Dendritic cell treated with granulocyte-macrophage colony-stimulating factor and Interleukin-4, amounts not matched to agents 40 ng/mL and 50 ng/mL, for 4 days (primary cell): ENCODE measurements at regions not wholly inside any gene's neighbourhood (a gene's known extent, or its start where the extent isn't known, plus 50 kb on each side); places are given as distances from the start of the nearest gene placed in this dataset.
"Not testable (repeated sequence)": the region's sequence is repeated elsewhere in the genome, so short reads cannot be mapped to it uniquely, and the experiment has no call there.

ENCODE experiments used
- H3K27ac Mint-ChIP-seq: one replicate; pipeline ENCODE4 v1.8.0; 2022; ENCODE audit warnings: mild to moderate bottlenecking, mixed read lengths
- H3K27me3 Mint-ChIP-seq: one replicate; pipeline ENCODE4 v1.8.0; 2022; ENCODE audit warnings: mild to moderate bottlenecking, mixed read lengths
- H3K36me3 Mint-ChIP-seq: one replicate; pipeline ENCODE4 v1.8.0; 2022; ENCODE audit warnings: low read depth, mixed read lengths
- H3K4me1 Mint-ChIP-seq: one replicate; pipeline ENCODE4 v1.8.0; 2022; ENCODE audit warnings: low read depth, mixed read lengths
- H3K4me3 Mint-ChIP-seq: one replicate; pipeline ENCODE4 v1.8.0; 2022; ENCODE audit warnings: mild to moderate bottlenecking, moderate library complexity, mixed read lengths
- H3K9me3 Mint-ChIP-seq: one replicate; pipeline ENCODE4 v1.8.0; 2022; ENCODE audit warnings: mixed read lengths
- intact Hi-C: fragments of 100-400 bp; cut with micrococcal nuclease; formaldehyde crosslinking; loops from one replicate; pipeline ENCODE4 v1.15.0; 2022

DNA sequence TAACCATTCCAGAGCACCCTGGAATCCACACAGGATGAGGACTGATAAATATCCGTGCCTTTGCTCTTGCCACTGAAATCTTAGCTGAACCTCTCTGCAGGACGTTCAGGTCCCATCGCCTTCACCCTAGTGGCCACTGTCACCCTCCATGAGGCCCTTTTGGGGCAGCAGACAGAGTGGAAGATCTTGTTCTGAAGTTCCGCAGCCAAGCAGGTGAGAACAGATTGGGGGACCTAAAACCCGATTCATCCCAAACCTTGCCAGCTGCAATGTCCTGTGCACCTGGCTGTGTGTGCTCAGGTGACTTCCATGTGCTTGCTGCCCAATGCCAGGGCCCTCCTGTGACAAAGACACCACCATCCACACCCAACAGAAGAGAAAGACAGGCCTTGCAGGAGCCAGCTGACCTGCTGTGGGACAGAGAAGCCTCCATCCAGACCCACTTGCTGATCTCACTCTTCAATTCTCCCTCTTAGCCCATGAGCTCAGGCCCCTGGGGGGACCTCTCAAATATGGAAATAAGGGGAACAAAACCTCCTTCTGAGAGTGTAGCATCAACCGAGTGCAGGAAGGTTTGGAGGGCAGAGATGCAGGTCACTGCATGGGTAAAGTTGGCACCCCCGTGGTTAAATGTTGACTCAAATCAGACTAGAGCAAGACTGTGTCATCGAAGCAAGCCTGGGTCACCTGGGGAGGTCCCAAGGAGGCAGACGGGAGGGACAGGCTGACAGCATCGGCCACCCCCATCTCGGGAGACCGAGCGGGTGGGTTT is 308.7 kb upstream of the DIO3 start:
- H3K27me3 Mint-ChIP-seq, result peaks cover 5% of the 10 kb centered on the region

GRCh38 chr14:101253948-101254347 is 307.3 kb upstream of the DIO3 start:
- H3K36me3 Mint-ChIP-seq, result no peaks in the 10 kb centered on the region
- no peaks in the 10 kb centered on the region for H3K9me3 Mint-ChIP-seq
- no peak overlapping the region for H3K27ac Mint-ChIP-seq
- intact Hi-C loops, result no loop called here
- H3K27me3 Mint-ChIP-seq, result peaks cover 5% of the 10 kb centered on the region
- peaks cover 5% of the 10 kb centered on the region for H3K4me1 Mint-ChIP-seq
- H3K4me3 Mint-ChIP-seq, result no peak overlapping the region

More for the DNA sequence above, 308.7 kb upstream of the DIO3 start:
- Mint-ChIP-seq H3K4me1 (peaks cover 5% of the 10 kb centered on the region), H3K36me3 (no peaks in the 10 kb centered on the region), H3K9me3 (no peaks in the 10 kb centered on the region), H3K4me3 (no peak overlapping the region), H3K27ac (no peak overlapping the region)
- intact Hi-C loops, result no loop called here

DNA sequence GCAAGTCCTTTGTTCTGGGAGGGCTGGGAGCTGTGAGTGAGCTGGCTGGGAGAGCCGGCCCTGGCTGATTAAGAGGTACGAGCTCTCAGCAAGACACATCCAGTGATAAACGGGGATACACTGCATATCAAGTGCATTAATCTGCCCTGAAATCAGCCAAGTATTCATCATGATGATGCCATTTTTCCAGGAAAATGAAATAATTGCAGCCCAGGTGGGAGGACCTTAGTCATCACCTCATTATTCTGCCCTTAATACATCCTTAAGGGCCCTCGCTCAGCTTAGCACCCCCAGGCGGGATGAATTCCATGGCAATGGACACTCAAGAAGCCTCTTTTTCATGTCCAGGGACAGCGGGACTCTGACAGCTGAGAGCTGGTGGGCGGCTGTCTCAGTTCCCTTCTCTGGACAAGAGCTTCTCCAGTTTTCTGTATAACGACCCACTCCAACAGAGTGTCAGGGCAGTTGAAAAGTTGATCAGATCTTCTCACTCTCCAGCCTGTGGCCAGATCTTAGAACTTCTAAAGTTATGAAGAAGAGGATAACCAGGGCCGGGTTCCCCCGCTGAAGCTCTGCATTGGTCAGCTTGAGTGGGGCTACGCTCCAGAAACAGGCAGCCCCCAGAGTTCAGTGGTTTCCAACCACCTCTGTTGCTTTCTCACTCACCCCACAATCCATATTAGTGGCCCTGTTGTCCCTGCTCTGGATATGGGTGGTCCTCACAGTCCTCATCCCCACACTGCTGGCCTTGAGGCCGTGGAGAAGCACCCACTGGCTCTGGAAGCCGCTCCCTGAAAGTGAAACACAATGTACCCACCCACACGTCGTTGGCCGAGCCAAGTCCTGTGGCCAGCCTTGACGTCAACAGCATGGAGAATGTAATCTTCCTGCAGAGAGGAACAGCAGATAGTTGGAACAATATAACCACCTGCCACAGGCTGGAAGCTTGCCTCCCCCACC is 306.2 kb upstream of the DIO3 start:
- Mint-ChIP-seq H3K4me3 (no peak overlapping the region), H3K27ac (no peak overlapping the region), H3K9me3 (no peaks in the 10 kb centered on the region), H3K36me3 (no peaks in the 10 kb centered on the region), H3K27me3 (peaks cover 5% of the 10 kb centered on the region), H3K4me1 (peaks cover 5% of the 10 kb centered on the region)
- intact Hi-C loops, result no loop called here

DNA sequence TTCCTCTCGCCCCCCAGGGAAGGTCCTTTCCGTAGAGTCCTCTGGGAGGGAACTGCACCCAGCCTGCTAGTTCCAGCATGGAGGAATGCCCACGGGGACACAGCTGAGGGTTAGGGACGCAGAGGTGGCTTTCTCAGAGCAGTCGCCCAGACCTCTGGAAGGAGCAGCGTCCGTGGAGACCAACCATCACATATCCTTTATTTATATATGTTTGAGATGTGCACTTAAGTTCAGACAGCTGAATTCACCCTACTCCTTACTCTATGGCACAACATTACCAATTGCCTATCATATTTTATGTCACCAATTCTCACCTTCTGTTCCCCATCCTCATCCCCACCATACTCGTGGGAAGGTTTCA is 305.6 kb upstream of the DIO3 start:
- no peak overlapping the region for H3K4me3 Mint-ChIP-seq
- peaks cover 8% of the 10 kb centered on the region for H3K27me3 Mint-ChIP-seq
- no peaks in the 10 kb centered on the region for H3K36me3 Mint-ChIP-seq
- H3K4me1 Mint-ChIP-seq, result peaks cover 5% of the 10 kb centered on the region
- H3K9me3 Mint-ChIP-seq, result no peaks in the 10 kb centered on the region
- no peak overlapping the region for H3K27ac Mint-ChIP-seq
- intact Hi-C loops, result no loop called here

DNA sequence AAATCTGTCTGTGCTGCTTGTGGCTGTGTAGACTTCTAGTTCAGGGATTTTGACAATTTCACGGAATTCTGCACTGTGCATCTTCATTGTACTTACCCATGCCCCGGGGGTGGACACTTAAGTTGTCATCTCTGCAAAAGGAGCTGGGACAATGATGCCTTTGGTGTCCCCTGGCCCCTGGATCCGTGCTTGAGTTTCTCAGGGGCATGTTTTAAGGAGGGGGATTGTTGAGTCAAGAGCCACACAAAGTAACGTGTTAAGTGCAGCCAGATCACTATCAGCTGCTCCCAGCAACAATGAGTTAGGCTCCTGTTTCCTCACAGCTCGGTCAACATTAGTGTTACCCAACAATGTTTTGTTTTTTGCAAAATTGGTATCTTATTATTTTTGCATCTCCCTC is 305.0 kb upstream of the DIO3 start:
- no peak overlapping the region for H3K4me3 Mint-ChIP-seq
- H3K4me1 Mint-ChIP-seq, result peaks cover 5% of the 10 kb centered on the region
- intact Hi-C loops, result no loop called here
- H3K9me3 Mint-ChIP-seq, result no peaks in the 10 kb centered on the region
- H3K27me3 Mint-ChIP-seq, result peaks cover 8% of the 10 kb centered on the region
- H3K27ac Mint-ChIP-seq, result no peak overlapping the region
- H3K36me3 Mint-ChIP-seq, result no peaks in the 10 kb centered on the region

DNA sequence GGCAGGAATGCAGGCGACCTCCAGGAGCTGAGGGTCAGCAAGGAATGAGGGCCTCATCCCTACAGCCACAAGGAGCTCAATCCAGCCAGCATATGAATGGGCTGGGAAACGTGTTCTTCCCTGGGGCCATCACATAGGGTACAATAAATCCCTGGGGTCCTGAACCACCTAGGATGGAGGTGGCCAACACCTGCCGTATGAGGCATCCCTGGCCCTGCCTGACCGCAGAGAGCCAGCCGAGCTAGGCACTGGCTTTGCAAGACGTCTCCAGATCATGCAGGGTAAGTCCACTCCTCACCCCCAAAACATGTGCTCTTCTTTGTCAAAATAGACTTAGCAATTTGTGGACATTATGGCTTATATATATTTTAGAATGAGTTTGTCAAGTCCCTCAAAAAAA is 303.7 kb upstream of the DIO3 start:
- Mint-ChIP-seq H3K9me3 (no peaks in the 10 kb centered on the region), H3K27ac (no peak overlapping the region), H3K4me1 (no peaks in the 10 kb centered on the region), H3K27me3 (peaks cover 8% of the 10 kb centered on the region), H3K36me3 (no peaks in the 10 kb centered on the region), H3K4me3 (no peak overlapping the region)
- intact Hi-C loops, result no loop called here

- peaks cover 8% of the 10 kb centered on the region for H3K27me3 Mint-ChIP-seq
- intact Hi-C loops, result no loop called here
- H3K4me3 Mint-ChIP-seq, result no peak overlapping the region
- H3K36me3 Mint-ChIP-seq, result no peaks in the 10 kb centered on the region
- no peak overlapping the region for H3K27ac Mint-ChIP-seq
- H3K4me1 Mint-ChIP-seq, result no peaks in the 10 kb centered on the region
- no peaks in the 10 kb centered on the region for H3K9me3 Mint-ChIP-seq
Observed at GRCh38 chr14:101259748-101260147, 301.5 kb upstream of the DIO3 start.

GRCh38 chr14:101266441-101266840 is 294.9 kb upstream of the DIO3 start:
- H3K27me3 Mint-ChIP-seq, H3K9me3 Mint-ChIP-seq, intact Hi-C loops, H3K4me1 Mint-ChIP-seq, H3K4me3 Mint-ChIP-seq, H3K36me3 Mint-ChIP-seq, H3K27ac Mint-ChIP-seq: not testable (repeated sequence)

GRCh38 chr14:101273091-101273490 is 288.2 kb upstream of the DIO3 start:
- H3K4me1 Mint-ChIP-seq, result no peaks in the 10 kb centered on the region
- no peaks in the 10 kb centered on the region for H3K36me3 Mint-ChIP-seq
- H3K27ac Mint-ChIP-seq, result no peak overlapping the region
- intact Hi-C loops, result no loop called here
- no peak overlapping the region for H3K4me3 Mint-ChIP-seq
- H3K9me3 Mint-ChIP-seq, result no peaks in the 10 kb centered on the region
- peaks cover 4% of the 10 kb centered on the region for H3K27me3 Mint-ChIP-seq

DNA sequence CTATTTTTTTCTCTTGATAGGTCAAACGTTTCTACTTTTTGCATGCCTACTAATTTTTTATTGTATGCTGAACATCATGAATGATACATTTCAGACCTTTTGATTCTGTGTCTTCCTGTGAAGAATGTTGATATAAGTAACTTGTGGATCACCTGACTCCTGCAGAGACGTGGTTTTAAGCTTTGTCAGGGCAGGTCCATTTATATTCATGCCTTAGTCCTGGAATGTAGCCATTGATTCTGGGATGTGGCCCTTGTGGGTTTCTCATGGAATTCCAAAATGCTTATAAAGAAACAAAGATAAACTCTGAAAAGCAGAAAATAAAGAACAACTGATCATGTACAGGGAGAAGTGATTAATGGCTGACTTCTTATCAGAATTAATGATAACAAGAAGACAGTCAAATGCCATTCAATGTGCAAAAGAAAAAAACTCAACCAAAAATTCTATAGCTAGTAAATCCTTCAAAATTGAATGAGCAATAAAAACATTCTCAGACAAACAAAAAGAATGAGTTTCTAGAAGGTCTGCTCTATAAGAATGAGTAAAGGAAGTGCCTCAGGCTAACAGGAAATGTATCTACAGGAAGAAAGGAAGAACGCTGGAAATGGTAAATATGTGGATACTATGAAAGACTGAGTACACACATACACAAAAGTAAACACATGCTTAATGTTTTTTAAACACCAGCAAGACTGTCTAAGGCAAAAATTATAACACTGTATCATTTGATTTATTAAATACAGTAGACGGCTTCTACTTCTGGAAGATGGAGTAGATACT is 284.8 kb upstream of the DIO3 start:
- Mint-ChIP-seq H3K9me3 (no peaks in the 10 kb centered on the region), H3K27ac (no peak overlapping the region), H3K4me1 (no peaks in the 10 kb centered on the region), H3K4me3 (no peak overlapping the region), H3K36me3 (no peaks in the 10 kb centered on the region), H3K27me3 (peaks cover 4% of the 10 kb centered on the region)
- intact Hi-C loops, result no loop called here

DNA sequence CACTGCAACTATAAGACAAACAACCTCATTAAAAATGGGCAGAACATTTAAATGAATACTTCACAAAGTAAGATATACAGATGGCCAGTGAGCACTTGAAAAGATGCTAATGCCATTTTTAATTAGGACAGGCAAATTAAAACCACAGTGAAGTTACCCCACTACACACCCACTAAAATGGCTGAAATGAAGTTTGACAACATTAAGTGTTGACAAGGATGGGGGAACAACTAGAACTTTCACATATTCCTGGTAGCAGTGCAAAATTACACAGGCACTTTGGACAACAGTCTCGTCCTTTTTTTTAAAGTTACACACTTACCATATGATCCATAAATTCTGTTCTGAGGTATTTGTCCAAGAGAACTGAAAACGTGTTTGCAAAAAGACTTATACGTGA is 278.9 kb upstream of the DIO3 start:
- H3K4me3 Mint-ChIP-seq, result no peak overlapping the region
- H3K27ac Mint-ChIP-seq, result no peak overlapping the region
- no peaks in the 10 kb centered on the region for H3K9me3 Mint-ChIP-seq
- H3K36me3 Mint-ChIP-seq, result no peaks in the 10 kb centered on the region
- H3K4me1 Mint-ChIP-seq, result no peaks in the 10 kb centered on the region
- intact Hi-C loops, result no loop called here
- peaks cover 1% of the 10 kb centered on the region for H3K27me3 Mint-ChIP-seq

DNA sequence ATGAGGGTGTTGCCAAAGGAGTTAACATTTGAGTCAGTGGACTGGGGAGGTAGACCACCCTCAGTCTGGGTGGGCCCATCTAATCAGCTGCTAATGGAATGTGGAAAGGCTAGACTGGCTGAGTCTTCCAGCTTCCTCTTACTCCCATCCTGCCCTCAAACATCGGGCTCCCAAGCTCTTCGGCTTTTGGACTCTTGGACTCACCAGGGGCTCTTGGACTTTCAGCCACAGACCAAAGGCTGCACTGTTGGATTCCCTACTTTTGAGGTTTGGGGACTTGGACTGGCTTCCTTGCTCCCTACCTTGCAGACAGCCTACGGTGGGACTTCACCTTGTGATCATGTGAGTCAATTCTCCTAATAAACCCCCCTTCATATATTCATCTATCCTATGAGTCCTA is 276.6 kb upstream of the DIO3 start:
- H3K27ac Mint-ChIP-seq, result no peak overlapping the region
- no peaks in the 10 kb centered on the region for H3K4me1 Mint-ChIP-seq
- no peaks in the 10 kb centered on the region for H3K9me3 Mint-ChIP-seq
- no peaks in the 10 kb centered on the region for H3K36me3 Mint-ChIP-seq
- H3K4me3 Mint-ChIP-seq, result no peak overlapping the region
- no peaks in the 10 kb centered on the region for H3K27me3 Mint-ChIP-seq
- intact Hi-C loops, result no loop called here

- intact Hi-C loops, result no loop called here
- Mint-ChIP-seq H3K4me1 (no peaks in the 10 kb centered on the region), H3K4me3 (no peak overlapping the region), H3K36me3 (no peaks in the 10 kb centered on the region), H3K27ac (no peak overlapping the region), H3K9me3 (no peaks in the 10 kb centered on the region), H3K27me3 (no peaks in the 10 kb centered on the region)
Observed at GRCh38 chr14:101286271-101287018, 274.9 kb upstream of the DIO3 start.
